C4-2B (cell line): ENCODE measurements at regions not wholly inside any gene's neighbourhood (a gene's known extent, or its start where the extent isn't known, plus 50 kb on each side); places are given as distances from the start of the nearest gene placed in this dataset.

ENCODE experiments used
- ZFX ChIP-seq: fragments of 450-650 bp; IDR thresholded peaks from 2 replicates; pipeline ENCODE4 v1.6.1; 2017
- TF ChIP-seq, protein P1 (sequence below): fragments of 450-650 bp; conservative IDR thresholded peaks from 2 replicates; pipeline ENCODE4 v1.5.1; 2017; ENCODE audit warnings: mild to moderate bottlenecking

DNA sequence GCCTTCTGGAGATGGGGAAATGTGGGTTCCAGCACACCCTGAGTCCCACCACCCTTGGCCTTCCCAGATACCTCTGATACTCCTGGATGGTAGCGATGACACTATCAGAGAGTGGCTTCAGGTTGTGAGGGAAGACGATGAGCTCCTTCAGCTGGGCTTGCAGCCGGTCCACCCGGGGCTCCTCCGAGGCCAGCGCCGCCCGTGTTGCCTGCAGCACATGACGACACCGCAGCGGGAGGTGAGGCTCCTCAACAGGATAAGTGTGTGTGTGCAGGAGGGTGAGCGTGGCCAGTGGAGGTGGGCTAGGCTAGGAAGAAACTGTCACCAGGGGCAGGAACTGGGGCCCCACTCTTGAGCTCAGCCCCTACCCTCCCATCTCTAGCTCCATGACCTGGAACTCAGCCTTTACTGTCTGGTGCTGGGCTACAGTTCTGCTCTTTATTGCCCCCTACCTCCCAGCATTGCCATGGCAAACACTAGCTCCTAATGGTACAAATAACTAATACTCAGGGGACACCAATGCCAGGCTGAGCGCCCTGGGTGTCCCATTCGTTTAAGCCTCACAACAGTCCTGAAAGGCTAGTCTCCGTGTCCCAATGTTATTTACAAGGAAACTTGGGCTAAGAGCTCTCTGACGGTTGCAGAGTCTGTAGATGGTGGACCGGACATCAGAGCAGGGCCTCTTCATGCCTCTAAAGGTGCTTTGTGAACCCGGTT lies 64.1 kb downstream of the SYNE3 start:
- TF ChIP-seq, protein P1, sequence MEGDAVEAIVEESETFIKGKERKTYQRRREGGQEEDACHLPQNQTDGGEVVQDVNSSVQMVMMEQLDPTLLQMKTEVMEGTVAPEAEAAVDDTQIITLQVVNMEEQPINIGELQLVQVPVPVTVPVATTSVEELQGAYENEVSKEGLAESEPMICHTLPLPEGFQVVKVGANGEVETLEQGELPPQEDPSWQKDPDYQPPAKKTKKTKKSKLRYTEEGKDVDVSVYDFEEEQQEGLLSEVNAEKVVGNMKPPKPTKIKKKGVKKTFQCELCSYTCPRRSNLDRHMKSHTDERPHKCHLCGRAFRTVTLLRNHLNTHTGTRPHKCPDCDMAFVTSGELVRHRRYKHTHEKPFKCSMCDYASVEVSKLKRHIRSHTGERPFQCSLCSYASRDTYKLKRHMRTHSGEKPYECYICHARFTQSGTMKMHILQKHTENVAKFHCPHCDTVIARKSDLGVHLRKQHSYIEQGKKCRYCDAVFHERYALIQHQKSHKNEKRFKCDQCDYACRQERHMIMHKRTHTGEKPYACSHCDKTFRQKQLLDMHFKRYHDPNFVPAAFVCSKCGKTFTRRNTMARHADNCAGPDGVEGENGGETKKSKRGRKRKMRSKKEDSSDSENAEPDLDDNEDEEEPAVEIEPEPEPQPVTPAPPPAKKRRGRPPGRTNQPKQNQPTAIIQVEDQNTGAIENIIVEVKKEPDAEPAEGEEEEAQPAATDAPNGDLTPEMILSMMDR: no peak; the same call in 1 of the 2 replicates
- no peak for TF ChIP-seq ZFX
